ENCODE measurements at regions not wholly inside any gene's neighbourhood (a gene's known extent, or its start where the extent isn't known, plus 50 kb on each side); places are given as distances from the start of the nearest gene placed in this dataset.
"Not testable (repeated sequence)": the region's sequence is repeated elsewhere in the genome, so short reads cannot be mapped to it uniquely, and the experiment has no call there.

DNA sequence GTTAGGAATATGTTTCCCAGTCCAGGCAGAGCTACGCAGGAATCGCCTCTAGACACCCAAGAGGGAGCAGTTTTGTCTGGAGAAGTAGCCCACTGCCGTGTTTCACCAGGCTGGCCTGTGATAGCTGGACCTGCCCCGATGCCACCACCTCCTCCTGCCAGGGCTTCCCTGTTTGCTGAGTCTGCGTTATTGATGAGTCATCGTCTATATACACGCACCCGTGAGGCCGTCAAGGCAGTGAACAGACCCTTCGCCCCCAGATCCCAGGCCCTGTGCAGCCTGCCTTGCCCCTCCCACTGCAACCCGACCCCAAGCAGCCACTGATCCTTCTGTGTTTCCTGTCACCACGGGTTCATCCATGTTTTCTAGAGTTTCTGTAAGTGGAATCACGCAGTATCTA is 141.9 kb downstream of the IGLL1 start:
- TF ChIP-seq, protein P1, sequence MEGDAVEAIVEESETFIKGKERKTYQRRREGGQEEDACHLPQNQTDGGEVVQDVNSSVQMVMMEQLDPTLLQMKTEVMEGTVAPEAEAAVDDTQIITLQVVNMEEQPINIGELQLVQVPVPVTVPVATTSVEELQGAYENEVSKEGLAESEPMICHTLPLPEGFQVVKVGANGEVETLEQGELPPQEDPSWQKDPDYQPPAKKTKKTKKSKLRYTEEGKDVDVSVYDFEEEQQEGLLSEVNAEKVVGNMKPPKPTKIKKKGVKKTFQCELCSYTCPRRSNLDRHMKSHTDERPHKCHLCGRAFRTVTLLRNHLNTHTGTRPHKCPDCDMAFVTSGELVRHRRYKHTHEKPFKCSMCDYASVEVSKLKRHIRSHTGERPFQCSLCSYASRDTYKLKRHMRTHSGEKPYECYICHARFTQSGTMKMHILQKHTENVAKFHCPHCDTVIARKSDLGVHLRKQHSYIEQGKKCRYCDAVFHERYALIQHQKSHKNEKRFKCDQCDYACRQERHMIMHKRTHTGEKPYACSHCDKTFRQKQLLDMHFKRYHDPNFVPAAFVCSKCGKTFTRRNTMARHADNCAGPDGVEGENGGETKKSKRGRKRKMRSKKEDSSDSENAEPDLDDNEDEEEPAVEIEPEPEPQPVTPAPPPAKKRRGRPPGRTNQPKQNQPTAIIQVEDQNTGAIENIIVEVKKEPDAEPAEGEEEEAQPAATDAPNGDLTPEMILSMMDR (IDR thresholded peaks at IDR 0.05; ENCODE audit: extremely low read depth, missing control alignments) = no peak
- no peak for DNase-seq (ENCODE audit: low spot score)

DNA sequence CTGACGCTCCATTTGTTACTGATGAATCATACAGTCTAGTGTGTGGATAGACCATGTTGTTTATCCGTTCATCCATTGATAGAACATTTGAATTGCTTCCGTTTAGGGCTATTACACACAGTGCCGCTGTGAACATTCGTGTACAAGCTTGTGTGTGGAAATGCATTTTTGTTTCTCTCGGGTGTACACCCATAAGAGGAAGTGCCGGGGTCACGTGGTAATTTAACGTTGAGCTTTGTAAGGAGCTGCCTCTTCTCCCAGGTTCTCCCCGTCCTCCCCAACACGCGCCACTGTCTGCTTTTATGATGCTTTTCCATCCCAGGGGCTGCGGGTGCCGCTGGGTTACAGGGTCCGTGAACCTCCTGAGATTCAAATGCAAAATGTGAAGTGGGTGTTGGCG is 142.3 kb downstream of the IGLL1 start:
- TF ChIP-seq, protein P1 (IDR thresholded peaks at IDR 0.05; ENCODE audit: extremely low read depth, missing control alignments) = no peak
- DNase-seq (ENCODE audit: low spot score) = no peak

DNA sequence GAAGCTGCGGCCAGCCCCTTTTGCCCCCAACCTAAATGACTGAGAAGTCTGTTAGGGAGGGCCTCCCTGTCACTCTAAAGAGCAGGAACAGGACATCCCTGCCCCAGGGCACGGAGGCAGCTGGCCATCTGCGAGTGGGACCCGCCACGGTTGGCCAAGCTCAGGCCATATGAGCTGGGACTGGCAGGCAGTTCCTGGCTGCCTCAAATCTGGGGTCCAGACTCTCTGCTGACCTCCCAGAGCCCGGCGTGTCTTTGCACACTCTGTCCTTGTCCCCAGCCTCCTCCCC is 143.0 kb downstream of the IGLL1 start:
- not testable (repeated sequence) for DNase-seq (ENCODE audit: low spot score)

DNA sequence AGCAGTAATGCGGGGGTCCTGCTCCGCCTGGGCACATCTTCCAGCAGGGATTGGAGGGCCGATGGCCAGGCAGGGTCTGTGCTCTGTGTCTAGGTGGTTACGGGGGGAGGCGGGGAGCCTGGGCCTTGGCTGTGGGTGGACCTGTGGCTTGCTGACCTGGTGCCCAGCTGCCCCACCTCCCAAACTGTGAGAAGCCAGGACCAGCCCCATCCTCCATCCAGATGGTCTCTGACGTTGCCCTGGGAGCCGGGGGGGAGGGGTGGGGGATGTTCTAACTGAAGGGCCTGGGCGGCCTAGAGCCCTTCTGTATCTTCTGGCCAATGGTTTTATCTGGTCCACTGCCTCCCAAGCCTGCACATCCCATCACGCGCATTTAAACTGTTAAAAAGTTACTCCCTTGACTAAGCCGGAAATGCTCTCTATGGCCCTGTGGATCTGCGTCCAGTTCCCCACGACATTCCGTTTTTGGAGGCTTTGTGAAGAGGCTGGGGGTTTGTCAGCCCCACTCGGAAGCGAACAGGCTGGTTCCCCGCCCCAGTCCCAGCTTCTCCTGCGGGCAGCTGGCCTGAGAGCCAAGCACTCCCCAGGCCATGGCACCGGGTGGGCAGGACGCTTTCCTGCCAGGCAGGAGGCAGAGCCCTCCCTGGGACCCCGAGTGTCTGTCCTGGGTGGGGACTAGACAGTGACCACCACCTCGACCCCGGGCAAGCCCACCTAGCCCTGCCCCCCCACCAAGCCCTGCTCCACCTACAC is 143.6 kb downstream of the IGLL1 start:
- not testable (repeated sequence) for DNase-seq (ENCODE audit: low spot score)

DNA sequence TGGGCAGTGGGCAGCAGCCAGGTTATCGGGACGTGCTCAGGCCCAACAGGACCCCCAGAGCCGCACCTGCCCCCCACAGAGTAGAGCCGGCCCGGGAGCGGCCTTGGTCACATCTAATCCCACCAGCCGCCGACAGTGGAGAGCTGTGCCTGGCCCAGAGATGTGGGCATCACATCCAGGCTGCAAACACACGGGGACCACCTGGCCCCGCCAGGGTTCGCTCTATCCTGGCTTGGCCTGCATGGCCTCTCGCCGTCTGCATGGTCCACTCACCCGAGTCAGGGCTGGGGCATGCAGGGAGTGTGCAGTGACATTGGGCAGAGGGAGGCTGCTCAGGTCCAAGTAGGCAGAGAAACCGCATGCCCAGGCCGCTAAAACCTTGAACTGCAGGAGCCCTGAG is 144.9 kb downstream of the IGLL1 start:
- not testable (repeated sequence) for DNase-seq (ENCODE audit: low spot score)

DNA sequence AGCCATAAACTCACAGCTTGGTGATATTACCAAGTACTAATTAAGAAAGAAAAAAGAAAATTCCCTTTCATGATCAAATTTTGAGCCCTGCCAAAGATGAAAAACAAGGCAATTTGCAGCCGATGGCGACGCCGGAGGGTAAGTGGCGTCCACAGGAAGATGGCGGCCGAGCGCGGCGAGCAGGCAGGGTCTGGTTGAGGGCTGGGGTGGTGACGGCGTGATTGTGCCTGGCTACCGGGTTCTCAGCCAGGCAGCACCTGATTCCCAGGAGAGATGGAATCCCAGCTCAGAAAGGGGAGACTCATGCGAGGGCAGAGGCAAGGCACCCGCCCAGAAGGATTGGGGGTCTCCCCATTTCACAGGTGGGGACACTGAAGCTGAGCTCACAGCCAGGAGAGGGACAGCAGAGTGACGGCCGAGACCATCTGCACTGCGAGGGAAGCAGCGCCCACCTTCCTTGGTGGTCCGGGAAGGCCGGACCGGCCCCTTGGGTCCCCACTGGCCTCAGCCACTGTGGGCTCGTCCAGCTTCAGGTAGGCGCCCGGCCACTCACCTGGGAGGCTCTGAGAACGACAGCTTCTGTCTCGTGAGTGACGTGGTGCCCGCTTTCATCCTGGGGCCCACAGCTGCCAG is 145.8 kb downstream of the IGLL1 start:
- not testable (repeated sequence) for DNase-seq (ENCODE audit: low spot score)

DNA sequence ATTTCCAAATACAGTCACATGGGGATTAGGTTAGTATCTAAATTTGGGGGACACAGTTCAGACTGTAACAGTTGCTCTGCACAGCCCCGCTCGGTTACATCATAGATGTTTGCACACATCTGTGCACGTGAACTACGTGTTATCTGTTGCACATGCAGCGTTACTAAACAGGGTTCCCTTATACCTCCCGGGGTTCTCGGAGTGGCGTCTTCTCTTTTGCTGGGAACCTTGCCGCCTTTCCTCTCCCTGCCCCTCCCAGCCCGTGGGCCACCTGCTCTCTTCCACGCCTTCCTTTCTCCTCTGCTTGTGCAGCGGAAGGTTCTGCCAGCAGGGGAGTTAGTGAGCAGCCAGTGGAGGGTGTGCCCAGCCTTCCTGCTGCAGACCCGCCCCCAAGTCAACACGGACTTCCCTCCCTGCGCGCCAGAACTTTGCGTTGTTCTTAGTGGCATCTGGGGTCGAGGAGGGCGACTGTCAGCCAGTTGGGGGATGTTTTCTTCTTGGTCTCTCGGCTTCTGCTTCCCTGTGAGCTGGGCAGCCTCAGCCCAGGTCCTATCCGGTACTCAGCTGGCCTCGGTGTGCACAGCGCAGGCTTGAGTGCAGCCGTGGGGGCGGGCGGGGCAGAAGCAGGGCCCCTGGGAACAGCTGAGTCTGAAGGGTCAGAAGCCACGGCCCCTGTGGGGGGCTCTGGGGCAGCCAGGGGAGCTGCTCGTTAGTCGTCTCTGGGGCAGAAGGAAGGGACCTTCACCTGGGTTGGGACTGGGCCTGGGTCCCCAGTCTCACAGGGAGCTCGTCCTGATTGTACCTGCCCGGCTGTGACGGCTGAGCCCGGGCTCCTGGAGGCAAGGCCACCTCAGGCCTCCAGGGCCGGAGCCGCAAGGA is 146.7 kb downstream of the IGLL1 start:
- DNase-seq (ENCODE audit: low spot score) = not testable (repeated sequence)

DNA sequence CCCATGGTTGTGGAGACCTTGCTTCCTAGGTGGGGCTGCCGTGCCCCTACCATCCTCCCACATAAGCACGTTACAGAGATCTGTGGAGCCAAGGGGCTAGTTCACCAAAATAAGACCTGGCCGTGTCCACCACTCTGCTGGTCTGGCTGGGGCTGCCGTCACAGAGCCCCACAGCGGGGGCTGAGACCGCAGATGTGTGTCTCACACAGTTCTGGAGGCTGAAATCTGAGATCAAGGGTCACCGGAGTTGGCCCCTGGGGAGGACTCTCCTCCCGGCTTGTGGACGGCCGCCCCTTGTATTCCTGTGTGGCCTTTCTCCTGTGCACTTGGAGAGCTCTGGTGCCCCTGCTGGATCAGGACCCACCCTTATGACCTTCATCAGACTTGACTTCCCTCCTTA is 147.4 kb downstream of the IGLL1 start:
- DNase-seq (ENCODE audit: low spot score) = not testable (repeated sequence)

DNA sequence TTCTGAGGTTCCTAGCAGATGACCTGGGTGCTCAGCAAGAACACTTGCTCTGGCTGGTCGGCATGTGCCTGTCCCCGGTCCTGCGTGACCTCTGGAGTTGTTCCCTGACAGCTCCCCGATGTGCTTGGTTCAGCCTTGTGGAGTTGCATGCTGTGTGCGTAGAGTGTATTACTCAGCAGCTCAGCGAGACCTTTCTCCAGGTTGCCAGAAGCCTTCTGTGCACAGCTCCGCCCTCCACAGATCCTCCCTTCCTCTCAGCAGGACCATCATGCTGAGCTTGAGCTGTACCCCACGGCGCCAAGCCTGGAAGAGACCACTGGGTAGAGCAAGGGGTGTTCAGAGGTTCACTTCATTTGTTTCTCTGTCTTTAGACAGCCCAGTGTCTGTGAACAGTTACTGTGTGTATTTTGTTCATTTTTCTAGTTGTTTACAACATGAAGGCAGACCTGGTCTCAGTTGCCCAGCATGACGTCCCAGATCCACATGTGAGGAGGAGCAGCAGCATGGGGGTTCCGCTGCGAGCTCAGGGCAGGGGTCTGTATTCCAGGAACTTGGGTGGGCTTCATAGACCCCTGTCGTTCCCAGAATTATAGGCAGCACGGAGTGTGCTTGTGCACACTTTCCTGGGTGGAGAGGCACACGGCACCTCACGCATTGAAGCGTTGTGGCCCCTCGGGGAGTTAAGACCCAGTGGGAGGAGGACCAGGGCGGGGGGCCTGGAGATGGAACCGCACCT is 148.6 kb downstream of the IGLL1 start:
- TF ChIP-seq, protein P1 (IDR thresholded peaks at IDR 0.05; ENCODE audit: extremely low read depth, missing control alignments) = no peak

DNA sequence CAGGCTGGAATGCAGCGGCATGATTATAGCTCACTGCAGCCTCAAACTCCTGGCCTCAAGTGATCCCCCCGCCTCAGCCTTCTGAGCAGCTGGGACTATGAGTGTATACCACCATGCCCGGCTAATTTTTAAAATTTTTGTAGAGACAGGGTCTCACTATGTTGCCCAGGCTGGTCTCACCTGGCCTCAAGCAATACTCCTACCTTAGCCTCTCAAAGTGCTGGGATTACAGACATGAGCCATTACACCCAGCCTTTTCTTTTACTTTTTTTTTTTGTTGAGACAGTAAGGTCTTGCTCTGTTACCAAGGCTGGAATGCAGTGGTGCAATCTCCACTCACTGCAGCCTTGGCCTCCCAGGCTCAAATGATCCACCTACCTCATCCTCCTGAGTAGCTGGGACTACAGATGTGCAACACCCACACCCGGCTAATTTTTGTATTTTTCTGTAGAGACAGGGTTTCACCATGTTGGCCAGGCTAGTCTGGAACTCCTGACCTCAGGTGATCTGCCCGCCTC is 155.5 kb downstream of the IGLL1 start:
- not testable (repeated sequence) for DNase-seq (ENCODE audit: low spot score)

More for the DNA sequence above, 148.6 kb downstream of the IGLL1 start:
- DNase-seq (ENCODE audit: low spot score) = no peak

DNA sequence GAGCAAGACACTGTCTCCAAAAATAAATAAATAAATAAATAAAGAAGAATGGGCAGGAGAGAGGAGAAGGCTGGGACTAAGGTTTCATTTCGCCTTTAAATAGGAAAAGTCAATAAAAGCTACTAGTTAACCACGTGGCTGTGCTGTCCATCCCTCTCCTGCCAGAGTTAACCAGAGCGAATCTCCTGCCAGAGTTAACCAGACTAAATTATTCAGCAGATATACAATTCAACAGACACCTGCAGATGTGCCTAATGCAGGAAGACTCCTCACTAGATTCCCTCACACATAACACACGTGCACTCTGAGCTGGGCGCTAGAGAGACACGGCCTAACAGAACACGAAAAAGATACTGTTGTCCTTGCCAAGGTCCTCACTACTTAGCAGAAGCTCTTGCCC is 156.1 kb downstream of the IGLL1 start:
- TF ChIP-seq, protein P1 (IDR thresholded peaks at IDR 0.05; ENCODE audit: extremely low read depth, missing control alignments) = no peak
- no peak for DNase-seq (ENCODE audit: low spot score)

DNA sequence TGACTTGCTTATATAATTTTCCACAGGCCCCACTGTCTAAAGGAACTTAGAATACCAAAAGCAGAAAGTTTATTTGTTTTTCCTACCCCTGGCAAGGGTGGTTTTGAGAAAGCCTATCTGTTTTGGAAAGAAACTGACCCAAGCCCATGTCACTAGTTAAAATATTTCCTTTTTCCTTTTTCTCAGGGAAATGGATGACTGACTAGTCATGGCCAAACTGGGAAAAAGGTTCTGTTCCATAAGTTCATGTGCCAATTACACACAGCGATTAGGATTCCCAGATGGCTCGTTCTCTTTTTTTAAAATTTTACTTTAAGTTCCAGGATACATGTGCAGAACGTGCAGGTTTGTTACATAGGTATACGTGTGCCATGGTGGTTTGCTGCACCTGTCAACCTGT is 157.8 kb downstream of the IGLL1 start:
- not testable (repeated sequence) for DNase-seq (ENCODE audit: low spot score)

DNA sequence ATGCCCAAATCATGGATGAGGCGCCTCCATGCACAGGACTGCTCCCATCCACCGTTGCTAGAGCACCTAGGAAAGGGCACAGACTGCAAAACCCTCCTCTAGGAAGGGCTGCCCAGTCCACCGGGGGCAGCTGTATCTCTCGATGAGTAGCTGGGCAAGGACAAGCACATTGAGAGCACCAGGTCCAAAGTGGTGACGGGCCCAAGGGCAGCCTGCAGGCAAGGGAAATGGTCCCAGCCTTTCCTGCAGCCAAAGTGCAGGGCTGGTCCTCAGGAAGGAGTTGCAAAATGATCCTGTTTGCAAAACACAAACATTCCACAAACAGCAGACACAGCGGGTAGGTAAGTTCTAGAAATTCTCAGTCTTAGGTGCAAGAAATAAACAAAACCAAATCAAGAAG is 158.8 kb downstream of the IGLL1 start:
- DNase-seq (ENCODE audit: low spot score) = not testable (repeated sequence)
